ENCODE measurements at regions not wholly inside any gene's neighbourhood (a gene's known extent, or its start where the extent isn't known, plus 50 kb on each side); places are given as distances from the start of the nearest gene placed in this dataset.
A peak's percentile ranks its signal among the peaks of the same experiment; 100 is the strongest.

- no peak for TF ChIP-seq CTCF (IDR thresholded peaks at IDR 0.05)
- ATAC-seq (ENCODE audit: low FRiP score) (peak; percentile 74), DNase-seq (ENCODE audit: low spot score) (no peak)
These were observed 251.8 kb upstream of the CITED2 start for GRCh38 chr6:139625998-139626975.

DNA sequence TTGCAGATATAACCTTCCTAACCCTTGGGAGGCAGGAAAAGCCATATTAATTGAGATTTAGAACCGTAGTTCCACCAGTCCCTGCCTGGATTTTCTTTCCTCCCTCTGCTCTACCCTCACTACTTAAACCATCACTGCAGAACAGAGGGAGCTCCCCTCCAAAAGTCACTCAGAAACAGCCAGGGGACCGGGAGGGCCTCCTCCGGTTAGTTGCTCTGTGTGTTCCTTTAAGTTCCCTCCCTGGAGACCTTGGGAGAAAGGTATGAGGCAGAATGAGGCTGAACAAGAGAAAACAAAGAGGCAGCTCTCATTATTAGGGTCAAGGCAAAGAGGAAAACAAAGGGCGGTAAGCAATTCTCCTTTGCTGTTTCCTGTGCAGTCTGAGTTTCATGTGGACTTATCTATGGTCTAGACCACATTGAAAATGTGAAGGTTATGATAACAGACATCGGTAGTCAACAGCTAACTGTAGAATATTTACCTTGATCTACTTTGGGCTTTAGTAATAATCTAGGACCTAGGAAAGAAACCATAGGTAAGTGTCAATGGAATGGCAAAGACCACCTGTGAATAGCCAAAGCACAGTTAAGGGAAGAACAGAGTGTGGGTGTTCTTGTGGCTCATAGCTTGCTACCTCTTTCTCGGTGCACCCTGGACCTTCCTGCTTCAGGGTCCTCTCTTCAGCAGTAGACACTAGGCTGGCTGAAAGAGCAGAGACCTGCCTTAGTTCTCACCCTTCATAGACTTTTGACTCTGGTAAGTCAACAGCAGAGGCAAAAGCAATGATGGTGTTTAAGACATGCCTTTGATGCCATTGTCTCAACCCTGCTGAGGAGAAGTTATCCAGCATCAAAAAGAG lies 250.9 kb upstream of the CITED2 start:
- TF ChIP-seq CTCF (IDR thresholded peaks at IDR 0.05), result no peak
- DNase-seq (ENCODE audit: low spot score), result no peak
- ATAC-seq (ENCODE audit: low FRiP score), result no peak

GRCh38 chr6:139623372-139623771 lies 248.9 kb upstream of the CITED2 start:
- ATAC-seq (ENCODE audit: low FRiP score), result no peak
- DNase-seq (ENCODE audit: low spot score), result no peak
- no peak for TF ChIP-seq CTCF (IDR thresholded peaks at IDR 0.05)

DNA sequence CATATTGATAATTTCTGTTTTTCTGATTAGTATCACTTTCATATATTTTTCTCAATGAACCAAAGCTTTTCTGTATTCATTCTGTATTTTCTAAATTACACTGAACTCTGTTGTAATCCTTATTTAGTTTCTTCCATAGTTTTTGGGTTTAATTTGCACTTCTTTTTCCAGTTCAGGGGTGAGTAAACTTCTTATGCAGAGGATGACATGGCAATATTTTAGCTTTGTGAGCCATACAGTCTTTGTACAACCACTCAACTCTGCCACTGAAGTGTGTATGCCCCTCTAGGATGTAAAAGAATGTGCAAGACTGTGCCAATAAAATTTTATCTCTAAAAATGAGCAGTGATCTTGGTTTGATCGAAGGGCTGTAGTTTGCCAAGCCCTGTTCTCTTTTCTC lies 239.0 kb upstream of the CITED2 start:
- ATAC-seq (ENCODE audit: low FRiP score), result no peak
- DNase-seq (ENCODE audit: low spot score), result no peak
- TF ChIP-seq CTCF (IDR thresholded peaks at IDR 0.05), result no peak

GRCh38 chr6:139612135-139612465 lies 237.7 kb upstream of the CITED2 start:
- no peak for TF ChIP-seq CTCF (IDR thresholded peaks at IDR 0.05)
- no peak for ATAC-seq (ENCODE audit: low FRiP score)

DNA sequence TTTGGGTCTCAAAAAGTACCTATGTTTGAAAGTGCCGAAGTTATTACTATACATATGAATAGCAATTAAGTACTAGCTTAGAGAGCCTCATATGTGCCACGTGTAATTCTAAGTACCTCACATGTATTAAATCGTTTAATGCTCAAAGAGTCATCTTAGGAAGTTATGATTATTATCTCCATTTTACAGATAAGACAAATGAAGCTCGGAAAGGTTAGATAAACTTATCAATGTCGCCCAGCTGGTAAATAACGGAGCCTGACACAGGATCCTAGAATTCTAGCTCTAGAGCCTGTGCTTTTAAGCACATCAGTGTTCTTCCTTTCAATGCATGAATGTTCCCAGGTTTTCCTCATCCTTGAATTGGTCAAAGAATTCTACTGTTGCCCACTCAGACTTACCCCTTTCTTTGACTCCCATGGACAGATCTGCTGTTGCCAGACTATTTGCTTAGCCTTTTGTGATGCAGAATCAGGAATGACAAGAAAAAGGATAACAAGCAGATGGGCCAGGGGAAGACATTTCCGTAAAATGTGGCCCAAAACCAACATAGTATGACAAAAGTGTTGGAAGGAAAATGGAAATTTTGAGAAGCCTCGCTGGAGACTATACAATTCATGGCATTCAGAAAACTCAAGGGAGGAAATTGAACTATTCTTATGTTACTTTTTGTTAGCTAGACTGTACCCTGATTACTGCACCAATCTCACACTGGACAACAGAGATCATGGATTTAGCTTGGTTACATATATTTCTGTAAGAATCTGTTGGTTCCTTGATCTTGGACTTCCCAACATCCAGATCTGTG lies 237.1 kb upstream of the CITED2 start:
- TF ChIP-seq CTCF (IDR thresholded peaks at IDR 0.05), result no peak
- no peak for DNase-seq (ENCODE audit: low spot score)
- no peak for ATAC-seq (ENCODE audit: low FRiP score)

More at GRCh38 chr6:139612135-139612465, 237.7 kb upstream of the CITED2 start:
- DNase-seq (ENCODE audit: low spot score), result no peak
